Cerebellar cortex (tissue), 1 donor: ENCODE measurements at regions not wholly inside any gene's neighbourhood (a gene's known extent, or its start where the extent isn't known, plus 50 kb on each side); places are given as distances from the start of the nearest gene placed in this dataset.

Experiments
- DNase-seq: peaks from one replicate; pipeline ENCODE4 v3.0.0-alpha.2; 2015; ENCODE audit warnings: low spot score

- DNase-seq = no peak
Observed at GRCh38 chr1:212190169-212190568, 95.0 kb upstream of the PPP2R5A start.

- no peak for DNase-seq
Observed at GRCh38 chr1:212192261-212192998, 92.8 kb upstream of the PPP2R5A start.

- DNase-seq = no peak
Observed at GRCh38 chr1:212196355-212196754, 88.9 kb upstream of the PPP2R5A start.

GRCh38 chr1:212201461-212201860 lies 83.7 kb upstream of the PPP2R5A start:
- no peak for DNase-seq

GRCh38 chr1:212203630-212204029 lies 81.6 kb upstream of the PPP2R5A start:
- no peak for DNase-seq

- no peak for DNase-seq
Observed at GRCh38 chr1:212205006-212205405, 80.2 kb upstream of the PPP2R5A start.

- DNase-seq = no peak
Observed at GRCh38 chr1:212205843-212206242, 79.4 kb upstream of the PPP2R5A start.

GRCh38 chr1:212207118-212207517 lies 78.1 kb upstream of the PPP2R5A start:
- DNase-seq = no peak

- DNase-seq = no peak
Observed at GRCh38 chr1:212207822-212208520, 77.2 kb upstream of the PPP2R5A start.

GRCh38 chr1:212208978-212209644 lies 76.1 kb upstream of the PPP2R5A start:
- DNase-seq = no peak

- no peak for DNase-seq
Observed at GRCh38 chr1:212211371-212211770, 73.8 kb upstream of the PPP2R5A start.

- DNase-seq = no peak
Observed at GRCh38 chr1:212212343-212212742, 72.9 kb upstream of the PPP2R5A start.

- no peak for DNase-seq
Observed at GRCh38 chr1:212212906-212213305, 72.3 kb upstream of the PPP2R5A start.

- no peak for DNase-seq
Observed at GRCh38 chr1:212213784-212214183, 71.4 kb upstream of the PPP2R5A start.

GRCh38 chr1:212214325-212214724 lies 70.9 kb upstream of the PPP2R5A start:
- DNase-seq = no peak

- DNase-seq = no peak
Observed at GRCh38 chr1:212215910-212216309, 69.3 kb upstream of the PPP2R5A start.

GRCh38 chr1:212217633-212218032 lies 67.6 kb upstream of the PPP2R5A start:
- DNase-seq = no peak

- no peak for DNase-seq
Observed at GRCh38 chr1:212218065-212218464, 67.1 kb upstream of the PPP2R5A start.

GRCh38 chr1:212218911-212219310 lies 66.3 kb upstream of the PPP2R5A start:
- peak; percentile 11 for DNase-seq

- DNase-seq = peak; percentile 22
Observed at GRCh38 chr1:212219679-212220463, 65.3 kb upstream of the PPP2R5A start.

- DNase-seq = no peak
Observed at GRCh38 chr1:212221801-212222200, 63.4 kb upstream of the PPP2R5A start.

- no peak for DNase-seq
Observed at GRCh38 chr1:212224102-212224501, 61.1 kb upstream of the PPP2R5A start.
